Stimulated activated CD8-positive, alpha-beta memory T cell treated with anti-CD3 and anti-CD28 coated beads, Interleukin-12 subunit alpha, Interleukin-12 subunit beta, amount 100 ng/mL, for 4 hours (primary cell): ENCODE measurements at regions not wholly inside any gene's neighbourhood (a gene's known extent, or its start where the extent isn't known, plus 50 kb on each side); places are given as distances from the start of the nearest gene placed in this dataset.
"Not testable (repeated sequence)": the region's sequence is repeated elsewhere in the genome, so short reads cannot be mapped to it uniquely, and the experiment has no call there.

Experiments used
- DNase-seq: peaks from one replicate; pipeline ENCODE4 v3.0.0-alpha.2; 2020; ENCODE audit warnings: low read depth

DNA sequence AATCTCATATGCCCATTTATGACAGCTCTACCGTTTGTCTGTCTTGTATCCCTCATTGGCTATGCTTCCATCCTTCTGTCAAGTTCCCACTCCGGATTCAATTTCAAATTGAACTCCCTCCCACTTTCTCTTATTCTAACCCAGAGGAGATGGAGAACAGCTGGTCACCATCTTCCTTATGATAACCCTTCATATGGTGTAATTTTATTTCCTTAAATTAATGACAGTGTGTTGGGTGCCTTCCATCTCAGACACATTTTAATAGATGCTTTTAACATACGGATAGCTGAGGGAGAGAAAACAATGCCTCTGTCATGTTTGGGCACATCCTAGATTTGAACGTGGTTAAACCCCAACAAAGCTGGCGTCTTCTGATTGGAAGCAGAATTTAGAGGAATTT lies 103.0 kb upstream of the PLXNA2 start:
- DNase-seq, result no peak

DNA sequence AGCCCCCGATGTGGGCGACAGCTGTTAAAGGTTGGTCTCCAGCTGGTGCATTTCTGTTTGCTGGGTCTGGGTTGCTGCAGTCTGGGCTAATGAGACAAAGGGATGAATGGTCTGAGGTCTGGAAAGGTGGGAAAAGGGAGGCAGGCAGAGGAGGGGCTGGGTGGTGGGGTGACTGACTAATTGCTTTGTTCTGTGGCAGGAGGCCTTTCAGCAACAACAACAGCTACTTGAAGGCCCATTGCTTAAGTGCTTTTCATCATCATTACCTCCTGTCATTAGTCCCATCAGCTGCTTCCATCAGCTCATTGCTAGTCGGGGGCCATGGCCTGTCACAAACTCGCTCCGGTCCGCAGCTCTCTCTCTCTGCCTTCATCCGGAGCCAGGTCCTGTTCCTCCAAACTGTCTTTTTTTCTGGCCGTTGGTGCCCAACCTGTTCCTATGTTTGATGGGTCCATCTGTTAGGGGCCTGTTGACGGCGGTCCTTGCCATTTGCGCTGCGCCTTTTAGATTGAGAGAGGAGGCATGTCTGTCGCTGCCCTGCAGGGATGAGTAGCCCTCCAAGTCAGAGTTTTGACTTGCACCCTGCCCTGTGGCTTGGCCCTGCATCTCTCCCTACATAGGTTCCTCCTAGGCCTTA lies 105.6 kb upstream of the PLXNA2 start:
- DNase-seq, result no peak

DNA sequence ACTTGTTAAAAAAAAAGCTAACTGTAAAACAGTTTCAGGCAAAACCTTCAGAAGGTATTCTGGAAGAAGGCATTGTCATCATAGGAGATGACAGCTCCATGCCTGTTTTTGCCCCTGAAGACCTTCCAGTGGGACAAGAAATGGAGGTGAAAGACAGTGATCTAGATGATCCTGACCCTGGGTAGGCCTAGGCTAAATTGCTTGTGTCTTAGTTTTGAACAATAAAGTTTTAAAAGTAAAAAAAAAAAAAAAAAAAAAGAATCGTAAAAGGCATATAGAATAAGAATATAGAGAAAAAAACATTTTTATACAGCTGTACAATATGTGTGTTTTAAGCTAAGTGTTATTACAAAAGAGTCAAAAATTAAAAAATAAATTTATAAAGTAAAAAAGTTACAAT lies 106.6 kb upstream of the PLXNA2 start:
- DNase-seq, result no peak

DNA sequence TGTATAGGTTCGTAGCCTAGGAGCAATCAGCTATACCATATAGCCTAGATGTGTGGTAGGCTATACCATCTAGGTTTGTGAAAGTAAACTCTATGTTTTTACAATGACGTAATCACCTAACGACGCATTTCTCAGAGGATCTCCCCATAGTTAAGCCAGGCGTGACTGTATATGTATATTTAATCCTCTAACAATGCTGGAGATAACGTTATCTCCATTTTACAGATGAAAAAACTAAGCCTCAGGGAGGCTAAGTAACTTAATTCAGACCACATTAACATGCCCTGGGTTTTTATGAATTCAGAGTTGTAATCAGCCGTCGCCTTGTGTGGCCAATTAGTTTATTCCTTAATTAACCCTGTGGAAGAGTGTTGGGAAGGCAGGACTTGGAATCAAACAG lies 107.7 kb upstream of the PLXNA2 start:
- DNase-seq, result no peak

DNA sequence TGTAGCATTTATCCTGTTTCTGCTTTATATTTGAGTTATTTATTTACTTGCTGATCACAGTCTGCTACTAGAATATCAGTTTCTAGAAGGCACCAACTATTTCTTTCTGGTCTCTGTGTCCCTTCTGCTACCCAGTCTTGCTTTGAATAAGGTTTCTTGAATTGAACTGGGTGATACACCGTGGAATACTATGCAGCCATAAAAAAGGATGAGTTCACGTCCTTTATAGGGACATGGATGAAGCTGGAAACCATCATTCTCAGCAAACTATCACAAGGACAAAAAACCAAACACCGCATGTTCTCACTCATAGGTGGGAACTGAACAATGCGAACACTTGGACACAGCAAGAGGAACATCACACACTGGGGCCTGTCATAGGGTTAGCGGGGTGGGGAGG lies 109.6 kb upstream of the PLXNA2 start:
- not testable (repeated sequence) for DNase-seq

DNA sequence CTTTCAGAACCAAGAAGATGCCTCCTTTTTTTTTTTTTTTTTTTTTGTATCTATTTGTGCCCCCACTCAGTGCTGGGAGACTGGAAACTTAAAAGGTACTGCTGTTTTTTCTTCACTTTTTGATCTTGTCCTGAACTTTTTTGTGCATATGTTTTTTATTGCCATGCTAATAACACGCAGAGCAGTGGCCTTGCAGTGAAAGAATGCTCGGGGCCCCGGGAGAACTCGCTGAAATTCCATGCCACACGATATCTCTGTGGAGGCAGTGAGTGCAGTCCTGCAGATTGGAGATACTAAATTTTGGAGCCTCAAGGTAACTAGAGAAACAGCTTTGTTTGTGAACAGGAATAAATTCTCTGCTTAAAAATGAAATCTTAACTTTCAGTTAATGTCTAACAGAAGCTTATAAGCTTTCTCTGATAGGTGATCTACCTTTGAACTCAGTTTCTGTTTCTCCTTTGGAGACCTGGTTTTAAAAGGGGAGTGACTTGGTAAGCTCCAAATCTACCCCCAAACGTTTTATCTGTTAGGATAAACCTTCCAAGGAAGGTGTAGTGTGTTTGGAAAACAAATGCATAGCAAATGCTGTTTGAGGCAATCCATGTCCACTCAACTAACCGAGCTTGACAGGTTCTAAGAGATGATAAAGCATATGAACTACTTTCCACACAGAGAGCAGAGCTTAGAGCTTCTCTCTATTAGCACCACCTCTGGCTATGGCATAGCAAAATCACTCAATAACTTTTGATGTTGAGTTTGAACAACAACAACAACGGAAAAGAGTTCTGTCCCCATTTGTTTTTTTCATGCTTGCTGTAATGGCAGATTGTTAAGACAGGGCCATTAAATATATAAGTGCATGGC lies 113.7 kb upstream of the PLXNA2 start:
- DNase-seq, result no peak

DNA sequence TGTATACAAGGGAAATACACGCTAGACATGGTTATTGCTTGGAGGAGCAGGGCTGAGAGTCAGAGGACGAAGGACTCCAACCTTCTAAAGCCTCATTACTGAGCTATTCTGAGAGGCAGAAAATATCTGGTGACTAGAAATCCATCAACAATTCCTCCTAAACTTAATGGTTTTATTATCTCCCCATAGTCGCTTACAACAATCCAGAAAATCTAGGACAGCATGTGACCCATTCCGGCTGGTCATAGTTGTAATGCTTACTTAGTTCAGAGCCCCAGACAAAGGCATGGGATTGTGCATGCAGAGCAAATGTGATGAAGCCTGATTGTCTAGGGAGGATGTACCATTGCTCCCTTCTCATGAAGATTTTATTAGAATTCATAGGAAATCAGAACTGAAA lies 114.5 kb upstream of the PLXNA2 start:
- no peak for DNase-seq

DNA sequence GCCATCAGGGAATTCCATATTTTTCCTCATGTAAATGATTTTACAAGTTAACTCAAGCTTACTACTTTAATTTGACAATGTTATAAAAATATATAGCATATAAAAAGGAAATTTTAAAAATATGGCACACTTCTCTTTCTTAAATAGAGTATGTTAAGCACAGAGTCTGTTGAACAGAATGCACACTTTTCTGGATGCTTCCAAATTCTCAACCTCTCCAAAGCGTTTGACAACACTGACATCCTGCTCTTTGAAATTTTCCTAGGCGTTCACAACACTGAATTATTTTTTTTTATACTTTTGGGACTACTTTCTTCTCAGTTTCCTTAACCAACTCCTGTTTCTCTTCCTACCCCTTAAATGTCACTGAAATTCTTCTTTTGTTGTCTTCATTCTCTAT lies 117.8 kb upstream of the PLXNA2 start:
- DNase-seq, result no peak

DNA sequence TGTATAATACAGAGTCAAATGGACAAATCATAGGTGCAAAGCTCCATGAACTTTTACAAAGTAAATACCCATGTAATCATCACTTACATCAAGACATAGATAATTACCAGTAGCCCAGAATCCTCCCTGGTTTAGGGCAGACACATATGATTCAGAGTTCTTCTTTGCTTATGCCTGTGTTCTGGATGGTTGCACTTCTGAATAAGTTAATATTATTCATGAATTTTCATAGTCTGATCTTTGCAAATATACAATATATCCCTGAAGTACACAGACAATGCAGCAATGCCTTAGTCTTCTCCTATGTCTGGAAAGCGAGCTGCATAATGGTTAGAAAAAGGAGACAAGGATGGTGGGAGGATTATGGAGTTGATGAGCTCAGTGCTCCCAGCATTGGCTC lies 122.4 kb upstream of the PLXNA2 start:
- DNase-seq, result no peak

DNA sequence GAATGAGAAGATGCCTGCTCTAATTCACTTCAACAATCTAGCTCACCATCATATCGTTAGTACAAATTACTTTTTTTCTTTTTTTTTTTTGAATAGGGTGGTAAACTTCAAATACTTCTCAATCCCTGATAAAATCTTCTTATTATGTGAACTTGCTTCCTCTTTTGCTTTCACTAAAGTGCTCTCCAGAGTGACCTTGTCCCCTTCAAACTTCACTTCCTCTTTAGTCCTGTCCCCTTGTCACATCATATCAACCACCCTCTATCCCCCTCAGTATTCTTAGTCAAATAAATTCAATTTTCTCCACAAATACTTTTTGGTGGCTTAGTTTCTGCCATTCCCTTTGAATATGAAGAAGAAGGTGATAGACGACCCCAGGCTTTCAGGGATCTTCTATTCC lies 124.9 kb upstream of the PLXNA2 start:
- no peak for DNase-seq

DNA sequence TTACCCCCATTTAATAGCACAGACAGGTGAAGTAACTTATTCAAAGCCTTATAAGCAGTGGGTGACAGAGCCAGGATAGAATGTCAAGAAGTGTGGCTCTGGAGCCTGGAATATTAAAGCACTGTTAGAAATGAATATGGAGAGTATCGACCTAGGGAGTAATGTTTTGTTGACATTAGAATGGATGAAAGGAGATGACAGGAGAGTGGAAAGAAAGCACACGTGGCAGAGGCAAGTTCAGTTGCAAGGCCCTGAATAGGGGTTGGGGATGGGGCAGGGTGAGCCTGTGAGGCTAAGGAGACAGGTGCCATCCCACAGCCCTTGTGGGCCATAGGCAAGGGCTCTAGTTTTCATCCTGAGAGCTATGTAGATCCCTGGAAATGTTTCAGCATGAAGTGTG lies 125.5 kb upstream of the PLXNA2 start:
- no peak for DNase-seq

DNA sequence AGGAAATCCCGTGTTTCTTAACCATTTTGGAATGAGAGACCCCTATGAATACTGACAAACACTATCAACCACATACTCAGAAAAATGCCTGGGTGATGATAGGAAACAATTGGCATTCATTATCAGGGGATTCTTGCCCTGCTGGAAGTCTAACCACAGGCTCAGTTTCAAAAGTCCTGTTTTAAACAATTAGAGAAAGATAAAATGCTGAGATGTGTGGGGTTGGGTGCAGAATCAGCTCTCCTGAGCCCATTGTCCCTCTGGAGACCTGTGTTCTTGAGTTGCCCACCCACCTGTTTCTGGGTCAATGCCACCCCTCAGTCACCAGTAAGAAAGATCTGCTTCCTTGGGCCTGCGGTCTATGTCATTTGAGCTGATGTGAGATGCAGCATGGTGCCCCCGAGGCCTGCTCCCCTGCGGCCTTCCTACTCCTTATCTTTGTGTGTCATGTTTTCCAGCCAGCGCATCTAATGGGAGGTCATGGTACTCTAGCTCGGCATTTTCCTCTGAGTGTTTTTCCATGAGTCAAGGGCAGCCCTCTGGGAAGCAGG lies 130.3 kb upstream of the PLXNA2 start:
- no peak for DNase-seq

DNA sequence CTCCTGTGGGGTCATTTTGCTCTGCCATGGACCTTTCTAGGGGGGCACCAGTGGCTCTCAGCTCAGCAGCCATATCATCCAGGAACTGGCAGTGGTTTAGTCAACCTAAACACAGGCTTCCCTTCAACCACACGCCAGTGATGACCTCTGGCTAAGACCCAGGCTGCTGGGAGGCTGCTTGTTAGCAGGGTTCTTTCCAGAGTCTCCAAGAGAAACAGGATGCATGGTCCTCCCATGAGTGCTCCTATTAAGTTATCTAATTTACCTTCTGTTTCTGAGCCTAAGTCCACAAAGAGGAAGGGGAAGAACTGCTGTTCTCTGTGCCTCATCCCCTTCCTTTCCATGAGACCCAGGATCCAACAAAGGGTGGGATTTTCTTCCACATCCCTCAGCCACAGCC lies 137.3 kb upstream of the PLXNA2 start:
- no peak for DNase-seq

DNA sequence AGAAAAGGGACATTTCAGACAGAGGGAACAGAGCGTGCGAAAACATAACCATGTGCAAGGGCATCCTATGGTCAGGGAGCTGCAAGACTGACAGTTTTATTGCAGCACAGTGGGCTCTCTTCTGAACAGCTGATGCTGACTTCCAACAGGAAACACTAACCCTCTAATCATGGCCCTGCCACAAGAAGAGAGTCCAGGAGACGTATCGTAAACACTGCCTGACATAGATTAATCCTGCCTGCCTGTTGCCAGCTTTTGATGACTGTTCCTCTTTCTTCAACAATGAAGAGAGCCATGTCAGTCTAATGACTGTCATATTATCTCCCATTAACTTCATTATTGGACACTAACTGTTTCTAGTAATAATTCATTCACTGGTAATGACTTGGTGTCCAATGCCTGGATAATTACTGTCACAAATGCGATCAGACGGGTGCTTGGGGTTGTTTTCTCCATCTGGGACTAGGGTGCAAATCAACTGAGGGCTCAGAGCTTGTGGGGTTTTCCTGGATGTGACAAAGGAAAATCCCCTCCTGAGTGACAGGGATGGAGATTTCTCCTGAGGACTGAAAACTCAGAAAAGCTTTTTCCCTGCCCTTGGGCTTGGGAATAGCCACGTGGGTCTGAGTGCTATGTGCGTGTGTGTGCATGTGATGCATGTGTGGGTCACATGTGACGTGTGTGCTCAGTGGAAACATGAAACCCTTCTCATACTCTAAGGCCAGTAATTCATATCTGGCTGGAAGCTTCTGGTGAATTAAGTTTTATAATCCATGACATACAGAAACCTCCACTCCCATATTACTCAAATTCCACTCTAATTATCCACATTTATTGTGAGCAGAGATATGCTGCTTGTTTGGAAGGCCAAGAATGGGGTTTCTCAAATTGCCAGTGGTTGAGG lies 144.0 kb upstream of the PLXNA2 start:
- DNase-seq, result no peak

DNA sequence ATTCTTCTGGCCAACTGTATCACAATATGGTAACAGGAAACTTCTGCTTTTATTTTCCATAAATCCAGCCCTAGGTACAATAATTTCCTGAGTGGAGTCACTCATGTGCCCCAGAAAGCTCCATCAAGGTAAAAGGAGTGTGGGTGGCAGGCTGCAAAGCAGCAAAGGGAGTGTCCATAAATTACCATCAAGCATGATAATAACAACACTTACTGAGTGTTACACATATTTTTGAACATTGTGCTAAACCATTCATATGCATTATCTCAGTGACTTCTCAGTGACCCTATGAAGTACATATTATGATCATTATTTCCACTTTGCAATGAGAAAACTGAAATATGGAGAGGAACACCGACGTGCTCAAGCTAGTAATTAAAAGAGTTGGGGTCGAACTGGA lies 149.2 kb upstream of the PLXNA2 start:
- DNase-seq, result no peak

DNA sequence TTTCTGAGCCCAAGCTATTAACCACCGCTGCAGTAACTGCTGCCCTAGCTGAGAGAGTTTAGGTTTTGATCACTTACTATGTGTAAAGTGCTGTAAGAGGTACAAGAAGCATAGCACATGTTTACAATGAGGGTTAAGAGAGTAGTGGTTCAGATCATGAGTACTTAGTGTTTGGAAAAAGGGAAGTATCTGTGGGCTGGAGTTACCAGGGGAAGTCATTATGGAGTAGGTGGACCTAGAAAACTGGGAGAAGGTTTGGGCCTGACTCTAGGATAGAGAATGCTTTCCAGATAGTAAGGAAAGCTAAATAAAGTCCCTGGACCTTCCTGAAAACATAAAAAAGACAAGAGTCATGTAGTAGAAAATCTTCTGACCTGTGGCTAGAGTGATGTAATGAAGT lies 149.6 kb upstream of the PLXNA2 start:
- DNase-seq, result no peak

DNA sequence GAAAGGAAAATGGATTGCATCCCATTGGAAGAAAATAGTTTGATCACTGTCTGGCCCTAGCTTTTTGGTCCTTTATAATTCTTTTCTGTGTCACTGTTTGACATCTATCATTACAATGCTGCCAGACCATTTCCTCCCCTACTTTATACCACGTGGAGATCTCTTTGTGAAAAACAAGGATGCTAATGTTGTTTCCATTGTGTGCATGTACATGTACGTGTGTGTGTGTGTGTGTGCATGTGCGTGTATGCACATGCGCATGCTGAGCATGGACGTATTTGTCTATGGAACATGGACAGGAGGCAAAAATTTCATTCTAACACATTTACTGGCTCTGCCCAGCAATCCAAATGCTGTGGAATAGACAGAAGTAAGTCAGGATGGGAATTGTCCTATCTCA lies 153.1 kb upstream of the PLXNA2 start:
- DNase-seq, result no peak

DNA sequence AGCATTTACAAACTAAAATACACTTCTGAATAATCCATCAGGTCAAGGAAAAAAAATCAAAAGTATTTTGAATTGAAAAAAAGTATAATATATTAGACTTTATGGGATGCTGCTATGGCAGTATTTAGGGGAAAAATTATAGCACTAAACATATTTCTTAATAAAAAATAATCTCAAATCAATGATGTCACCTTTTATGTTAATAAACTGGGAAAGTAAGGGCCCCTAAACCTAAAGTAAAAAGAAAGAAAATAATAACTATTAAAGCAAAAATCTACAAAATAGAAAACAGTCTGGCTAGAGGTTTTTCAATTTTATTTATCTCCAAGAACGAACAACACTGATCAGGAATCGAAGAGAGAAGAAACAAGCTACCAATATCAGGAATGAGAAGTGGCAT lies 160.8 kb upstream of the PLXNA2 start:
- DNase-seq, result no peak

DNA sequence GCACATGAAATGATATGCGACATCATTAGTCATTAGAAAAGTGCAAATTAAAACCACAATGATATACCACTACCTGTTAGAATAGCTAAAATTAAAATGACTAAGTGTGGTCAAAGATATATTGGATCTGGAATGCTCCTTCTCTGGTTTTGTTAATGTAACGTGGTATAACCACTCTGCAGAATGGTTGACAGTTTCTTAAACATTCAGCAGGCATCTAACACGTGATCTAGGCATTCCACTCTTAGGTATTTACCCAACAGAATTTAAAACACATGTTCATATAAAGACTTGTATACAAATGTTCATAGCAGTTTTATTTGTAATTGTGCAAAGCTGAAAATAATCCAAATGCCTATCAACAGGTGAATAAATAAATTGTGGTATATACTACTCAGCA lies 165.0 kb upstream of the PLXNA2 start:
- DNase-seq, result no peak

DNA sequence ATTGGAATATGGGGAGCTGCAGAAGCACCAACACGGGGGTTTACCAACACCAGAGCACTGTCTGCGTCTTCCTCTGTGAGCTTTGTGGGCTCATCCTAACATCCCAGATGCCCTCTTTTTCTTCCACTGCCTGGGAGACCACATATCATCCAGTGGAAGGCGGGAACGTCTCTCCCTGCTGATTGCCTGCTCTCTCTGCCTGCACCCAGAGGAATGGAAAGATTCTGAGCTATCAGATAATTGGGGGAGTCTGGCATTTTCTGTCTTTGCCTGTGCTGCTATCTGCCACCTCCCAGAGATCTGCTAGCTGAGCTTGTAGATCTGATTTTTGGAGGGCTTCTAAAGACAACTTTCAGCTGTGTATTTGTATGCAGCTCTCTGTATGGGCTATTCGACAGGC lies 166.2 kb upstream of the PLXNA2 start:
- DNase-seq, result no peak

DNA sequence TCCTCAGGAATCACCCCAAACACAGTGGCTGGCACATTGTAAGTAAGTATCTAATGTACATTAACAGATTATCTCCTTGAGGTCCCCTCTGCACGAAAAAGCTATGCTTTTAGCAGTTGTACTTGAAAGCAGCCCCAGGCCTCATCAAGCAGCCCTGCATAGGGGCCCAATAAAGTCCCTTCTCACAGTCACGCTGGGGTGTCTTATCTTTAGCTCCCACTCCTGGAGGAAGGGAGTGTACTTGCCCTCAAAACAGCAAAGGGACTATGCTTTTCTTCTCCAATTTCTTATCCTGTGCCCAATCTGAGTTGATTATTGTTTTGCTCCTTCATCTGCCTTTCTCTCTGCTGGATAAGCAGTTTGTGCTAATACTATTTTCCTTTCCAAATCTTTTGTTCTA lies 168.8 kb upstream of the PLXNA2 start:
- DNase-seq, result no peak

DNA sequence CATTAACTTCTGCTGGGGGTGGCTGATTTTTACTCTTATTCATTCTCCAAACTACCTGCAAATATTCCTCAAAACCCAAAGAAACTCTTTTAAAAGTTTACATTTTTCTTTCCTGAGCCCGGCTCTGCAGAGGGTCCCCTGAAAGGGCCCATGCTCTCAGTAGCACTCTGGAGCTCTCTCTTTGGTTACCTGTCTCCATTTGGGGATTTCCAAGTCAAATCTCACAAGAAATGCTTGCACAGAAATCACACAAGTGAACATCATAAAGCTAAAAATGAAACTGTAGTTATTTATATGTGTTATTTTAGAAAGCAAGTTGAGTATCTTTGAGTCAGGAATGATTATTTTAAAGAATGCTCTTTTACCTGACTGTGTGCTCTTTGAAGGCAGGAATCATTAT lies 174.5 kb upstream of the PLXNA2 start:
- no peak for DNase-seq
